ENCODE measurements at regions not wholly inside any gene's neighbourhood (a gene's known extent, or its start where the extent isn't known, plus 50 kb on each side); places are given as distances from the start of the nearest gene placed in this dataset.

GRCh38 chr11:82225930-82226329 is 507.7 kb downstream of the FAM181B start:
- no peaks in the 10 kb centered on the region for H3K36me3 ChIP-seq
- intact Hi-C loops (cut with DNase I), result no loop called here
- H3K27ac ChIP-seq, result no peak overlapping the region
- H3K27me3 ChIP-seq, result no peaks in the 10 kb centered on the region
- no peak for DNase-seq
- no peak for TF ChIP-seq POLR2A (IDR thresholded peaks at IDR 0.05)
- no peak for TF ChIP-seq EP300 (IDR thresholded peaks at IDR 0.05)
- TF ChIP-seq CTCF (IDR thresholded peaks at IDR 0.05), result no peak
- H3K4me3 ChIP-seq, result no peak overlapping the region
- no peaks in the 10 kb centered on the region for H3K9me3 ChIP-seq
- H3K4me1 ChIP-seq (ENCODE audit: insufficient read depth), result no peaks in the 10 kb centered on the region
- 82 to 89% (median 87%) methylated on average over 2 of the region's 2 CpGs for WGBS, 3 donors

GRCh38 chr11:82225502-82225901 is 508.2 kb downstream of the FAM181B start:
- intact Hi-C loops (cut with DNase I), result no loop called here
- no peak overlapping the region for H3K4me3 ChIP-seq
- no peaks in the 10 kb centered on the region for H3K4me1 ChIP-seq (ENCODE audit: insufficient read depth)
- DNase-seq, result no peak
- H3K9me3 ChIP-seq, result no peaks in the 10 kb centered on the region
- H3K27me3 ChIP-seq, result no peaks in the 10 kb centered on the region
- H3K36me3 ChIP-seq, result no peaks in the 10 kb centered on the region
- no peak overlapping the region for H3K27ac ChIP-seq
- WGBS, 3 donors, result 90 to 91% (median 90%) methylated on average over 2 of the region's 2 CpGs
- TF ChIP-seq POLR2A (IDR thresholded peaks at IDR 0.05), result no peak
- no peak for TF ChIP-seq CTCF (IDR thresholded peaks at IDR 0.05)
- TF ChIP-seq EP300 (IDR thresholded peaks at IDR 0.05), result no peak

DNA sequence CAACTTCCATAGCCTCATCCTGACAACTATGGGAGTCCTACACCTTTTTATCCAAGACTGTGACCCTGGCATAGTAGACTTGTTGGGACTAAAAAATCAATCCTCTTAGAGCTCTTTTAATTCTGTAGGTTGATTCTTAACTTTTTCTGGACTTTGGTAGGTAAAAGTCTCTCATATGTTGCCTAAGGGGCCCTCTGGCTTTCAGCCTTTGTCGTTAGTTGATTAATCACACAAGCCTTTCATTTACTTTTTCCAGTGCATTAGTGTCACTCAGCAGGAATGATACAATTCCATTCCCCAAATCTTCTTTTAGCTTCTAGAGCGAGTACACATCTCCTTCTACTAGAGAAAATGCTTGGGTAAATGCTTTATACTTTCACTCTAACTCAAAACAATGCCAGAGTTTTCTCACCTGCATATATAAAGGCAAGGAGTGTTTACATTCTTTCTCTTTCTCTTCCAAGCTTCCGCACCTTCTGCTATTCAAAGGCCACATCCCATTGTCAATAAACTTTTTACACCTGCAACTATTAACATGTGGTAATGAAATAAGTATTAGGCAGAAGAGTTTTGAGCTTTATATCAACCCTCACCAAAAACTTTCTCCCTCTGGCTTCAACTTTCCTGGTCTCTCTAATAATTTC is 516.6 kb downstream of the FAM181B start:
- H3K4me1 ChIP-seq (ENCODE audit: insufficient read depth), result no peaks in the 10 kb centered on the region
- WGBS, 3 donors, result 63 to 73% (median 71%) methylated on average over 3 of the region's 3 CpGs
- DNase-seq, result no peak
- no peak overlapping the region for H3K4me3 ChIP-seq
- no peaks in the 10 kb centered on the region for H3K9me3 ChIP-seq
- no peak overlapping the region for H3K27ac ChIP-seq
- no peaks in the 10 kb centered on the region for H3K36me3 ChIP-seq
- no peak for TF ChIP-seq EP300 (IDR thresholded peaks at IDR 0.05)
- intact Hi-C loops (cut with DNase I), result no loop called here
- H3K27me3 ChIP-seq, result no peaks in the 10 kb centered on the region

DNA sequence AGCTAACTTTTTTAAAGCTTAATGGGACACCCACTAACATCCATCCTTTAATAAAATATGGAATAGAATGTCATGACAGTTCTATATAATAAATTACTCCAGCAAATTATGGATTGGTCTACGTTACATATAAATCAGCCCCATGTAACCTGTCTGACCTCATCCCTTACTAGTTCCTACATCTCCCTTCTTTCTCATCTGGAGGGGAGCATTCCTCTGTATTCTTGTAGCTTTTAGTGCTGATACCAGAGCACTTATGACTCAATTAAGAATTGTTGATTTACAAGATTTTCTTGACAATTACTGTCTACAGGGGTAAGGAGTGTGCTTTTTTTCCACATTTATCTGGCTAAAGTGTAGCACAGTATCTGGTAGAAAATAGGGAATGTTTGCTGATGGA is 523.7 kb downstream of the FAM181B start:
- TF ChIP-seq POLR2A (IDR thresholded peaks at IDR 0.05), result no peak
- no peak for TF ChIP-seq CTCF (IDR thresholded peaks at IDR 0.05)
- no peak for TF ChIP-seq EP300 (IDR thresholded peaks at IDR 0.05)

GRCh38 chr11:82195283-82195682 is 538.4 kb downstream of the FAM181B start:
- Histone ChIP-seq H3K36me3 (no peaks in the 10 kb centered on the region), H3K4me3 (no peak overlapping the region), H3K9me3 (no peaks in the 10 kb centered on the region), H3K27me3 (no peaks in the 10 kb centered on the region), H3K4me1 (ENCODE audit: insufficient read depth) (no peaks in the 10 kb centered on the region), H3K27ac (no peak overlapping the region)
- DNase-seq, result no peak
- WGBS, 3 donors, result 52 to 57% (median 54%) methylated on average over 3 of the region's 3 CpGs
- intact Hi-C loops (cut with DNase I), result no loop called here
- TF ChIP-seq POLR2A (IDR thresholded peaks at IDR 0.05) (no peak), CTCF (IDR thresholded peaks at IDR 0.05) (no peak), EP300 (IDR thresholded peaks at IDR 0.05) (no peak)

More for the DNA sequence above, 523.7 kb downstream of the FAM181B start:
- no peaks in the 10 kb centered on the region for H3K9me3 ChIP-seq
- intact Hi-C loops (cut with DNase I), result no loop called here
- no peak overlapping the region for H3K4me3 ChIP-seq
- no peak for DNase-seq
- H3K36me3 ChIP-seq, result no peaks in the 10 kb centered on the region
- H3K27ac ChIP-seq, result no peak overlapping the region
- no peaks in the 10 kb centered on the region for H3K4me1 ChIP-seq (ENCODE audit: insufficient read depth)
- 74 to 85% (median 82%) methylated on average over 1 of the region's 1 CpG for WGBS, 3 donors
- no peaks in the 10 kb centered on the region for H3K27me3 ChIP-seq
